A549 (cell line): ENCODE measurements at regions not wholly inside any gene's neighbourhood (a gene's known extent, or its start where the extent isn't known, plus 50 kb on each side); places are given as distances from the start of the nearest gene placed in this dataset.

Experiments used
- ATAC-seq, 2 experiments: fragments of 200-7000 bp in 1 of 2; fragments of >200 bp in 1 of 2; cut with Nextera tagmentation in 1 of 2; cut with Tn5 transposase in 1 of 2; 3 replicates each; pipeline versions ENCODE4 v1.8.0 to v1.9.1; 2018 to 2020; ENCODE audit warnings: mild to moderate bottlenecking in 1 of 2, moderate library complexity in 1 of 2
- CTCF ChIA-PET: fragments of 300-600 bp; sonication (Branson Sonifier 250); formaldehyde crosslinking; extraction: SDS; loops from one replicate; lab custom pipeline; 2021; ENCODE audit warnings: antibody characterized with exemption, inconsistent platforms; lab: Yijun Ruan, JAX
- POLR2A ChIA-PET: fragments of 350-600 bp; formaldehyde crosslinking; extraction: SDS; loops from one replicate; lab custom pipeline; 2021; ENCODE audit warnings: antibody characterized with exemption, inconsistent platforms; lab: Yijun Ruan, JAX
- DNase-seq, 2 experiments: peaks; one replicate each; pipeline versions ENCODE4 v3.0.0 to v3.0.0-alpha.2; 2011 to 2016; ENCODE audit warnings: low read depth in 1 of 2, low spot score in 1 of 2
- FAIRE-seq: peaks from 2 replicates; lab custom pipeline; 2011; peaks lifted over from hg19 to GRCh38; lab: Jason Lieb, UNC
- H3K27ac ChIP-seq, 2 experiments: fragments of >200 bp; sonication (Bioruptor Twin); formaldehyde crosslinking; 3 replicates each; pipeline ENCODE4 v1.5.1; 2016 to 2017
- H3K4me1 ChIP-seq: fragments of >200 bp; sonication (Bioruptor Twin); formaldehyde crosslinking; 3 replicates; pipeline ENCODE4 v1.6.1; 2016
- H3K4me2 ChIP-seq: fragments of >200 bp; sonication (Bioruptor Twin); formaldehyde crosslinking; 3 replicates; pipeline ENCODE4 v1.6.1; 2016
- H3K4me3 ChIP-seq: fragments of >200 bp; sonication (Bioruptor Twin); formaldehyde crosslinking; 3 replicates; pipeline ENCODE4 v1.5.1; 2016
- H3K9me3 ChIP-seq: fragments of >200 bp; sonication (Bioruptor Twin); formaldehyde crosslinking; 3 replicates; pipeline ENCODE4 v1.6.1; 2016
- ATOH8 ChIP-seq: fragments of 250-450 bp; sonication (Bioruptor Pico); IDR thresholded peaks from 2 replicates; pipeline ENCODE4 v1.5.0; 2020; ENCODE audit warnings: low read depth, mild to moderate bottlenecking, moderate library complexity
- BCL3 ChIP-seq: fragments of >200 bp; sonication (Bioruptor Twin); formaldehyde crosslinking; IDR thresholded peaks from 3 replicates; pipeline ENCODE4 v1.6.1; 2016
- CHD2 ChIP-seq: fragments of 150-350 bp; IDR thresholded peaks from 2 replicates; pipeline ENCODE4 v1.6.1; 2014; ENCODE audit warnings: low read length; ENCODE audit not compliant: partially characterized antibody
- CHD4 ChIP-seq: fragments of 200-600 bp; sonication (generic); IDR thresholded peaks from 2 replicates; pipeline ENCODE4 v1.6.1; 2016; ENCODE audit warnings: antibody characterized with exemption, mild to moderate bottlenecking, borderline replicate concordance
- FOSB ChIP-seq: fragments of 250-450 bp; sonication (Bioruptor Pico); IDR thresholded peaks from 2 replicates; pipeline ENCODE4 v1.5.0; 2020; ENCODE audit warnings: mild to moderate bottlenecking, moderate library complexity
- HMGXB4 ChIP-seq: fragments of 250-450 bp; sonication (Bioruptor Pico); IDR thresholded peaks from 2 replicates; pipeline ENCODE4 v1.5.0; 2021; ENCODE audit warnings: mild to moderate bottlenecking, moderate library complexity, borderline replicate concordance
- HOXB13 ChIP-seq: fragments of 250-450 bp; sonication (Bioruptor Pico); IDR thresholded peaks from 2 replicates; pipeline ENCODE4 v1.5.0; 2020; ENCODE audit warnings: low read depth, mild to moderate bottlenecking, moderate library complexity
- KDM1A ChIP-seq: fragments of 200-600 bp; sonication (generic); IDR thresholded peaks from 2 replicates; pipeline ENCODE4 v1.6.1; 2016; ENCODE audit warnings: low read depth, mild to moderate bottlenecking
- MAZ ChIP-seq: fragments of 150-350 bp; IDR thresholded peaks from 2 replicates; pipeline ENCODE4 v1.6.1; 2014; ENCODE audit warnings: antibody characterized with exemption, low read depth, low read length, borderline replicate concordance
- PHF8 ChIP-seq: fragments of 200-600 bp; sonication (generic); IDR thresholded peaks from 2 replicates; pipeline ENCODE4 v1.6.1; 2016; ENCODE audit warnings: low read depth, mild to moderate bottlenecking, antibody characterized with exemption, moderate library complexity, borderline replicate concordance
- POLR2A ChIP-seq: IDR thresholded peaks from 2 replicates; pipeline ENCODE4 v1.6.1; 2012; ENCODE audit warnings: mild to moderate bottlenecking, low read length
- RFX5 ChIP-seq: fragments of 450-650 bp; IDR thresholded peaks from 2 replicates; pipeline ENCODE4 v1.7.1; 2014; ENCODE audit warnings: antibody characterized with exemption, mild to moderate bottlenecking, moderate library complexity
- SMC3 ChIP-seq: fragments of >200 bp; sonication (Bioruptor Twin); formaldehyde crosslinking; IDR thresholded peaks from 3 replicates; pipeline ENCODE4 v1.6.1; 2018; ENCODE audit warnings: inconsistent platforms
- USF2 ChIP-seq: fragments of 450-650 bp; IDR thresholded peaks from 2 replicates; pipeline ENCODE4 v1.6.1; 2014; ENCODE audit warnings: antibody characterized with exemption
- WGBS: methylation state at CpG from one replicate; pipeline ENCODE4 v1.1.6; 2017; ENCODE audit errors: missing lambda C conversion rate; 5-methylcytosine and 5-hydroxymethylcytosine counted together

GRCh38 chr16:65909310-65910050 lies 457.0 kb upstream of the CDH5 start:
- Histone ChIP-seq H3K27ac (no peak overlapping the region), H3K4me3 (no peak overlapping the region), H3K4me1 (no peaks in the 10 kb centered on the region), H3K9me3 (no peaks in the 10 kb centered on the region), H3K4me2 (no peak overlapping the region)
- no peak for FAIRE-seq
- CTCF ChIA-PET = no interaction called here
- TF ChIP-seq USF2 (peak; percentile 8; the same call in 1 of the 2 replicates), BCL3 (no peak)
- TF ChIP-seq, all 56 proteins: peak for 1
- DNase-seq (no peak), ATAC-seq (no peak)
- WGBS = 6% methylated on average over 7 of the region's 7 CpGs
- POLR2A ChIA-PET = no interaction called here

- Histone ChIP-seq H3K4me3 (no peak overlapping the region), H3K27ac (no peak overlapping the region), H3K4me2 (no peak overlapping the region), H3K4me1 (no peaks in the 10 kb centered on the region), H3K9me3 (no peaks in the 10 kb centered on the region)
- FAIRE-seq (no peak), ATAC-seq (no peak), DNase-seq (no peak)
- TF ChIP-seq POLR2A = no peak
- POLR2A ChIA-PET = no interaction called here
- WGBS = 3% methylated on average over 3 of the region's 3 CpGs
- CTCF ChIA-PET = no interaction called here
Observed at GRCh38 chr16:65908568-65908967, 457.9 kb upstream of the CDH5 start.

- Histone ChIP-seq H3K4me2 (no peak overlapping the region), H3K27ac (no peak overlapping the region), H3K9me3 (no peaks in the 10 kb centered on the region), H3K4me3 (no peak overlapping the region), H3K4me1 (no peaks in the 10 kb centered on the region)
- ChIA-PET POLR2A (no interaction called here), CTCF (interaction anchor here (0.6 kb wide), 1 partner anchor 409 kb away, joined by 3 read pairs; no protein-coding TSS in a partner anchor)
- TF ChIP-seq FOSB (CRISPR knock-in tag) (no peak), KDM1A (no peak), MAZ (no peak), HMGXB4 (no peak), ATOH8 (no peak), CHD2 (no peak), PHF8 (no peak), CHD4 (no peak), SMC3 (no peak), HOXB13 (CRISPR knock-in tag) (no peak), RFX5 (no peak)
- FAIRE-seq (no peak), ATAC-seq (no peak), DNase-seq (no peak)
- 2% methylated on average over 3 of the region's 3 CpGs for WGBS
Observed at GRCh38 chr16:65905331-65905730, 461.2 kb upstream of the CDH5 start.
